ENCODE measurements at regions not wholly inside any gene's neighbourhood (a gene's known extent, or its start where the extent isn't known, plus 50 kb on each side); places are given as distances from the start of the nearest gene placed in this dataset.

DNA sequence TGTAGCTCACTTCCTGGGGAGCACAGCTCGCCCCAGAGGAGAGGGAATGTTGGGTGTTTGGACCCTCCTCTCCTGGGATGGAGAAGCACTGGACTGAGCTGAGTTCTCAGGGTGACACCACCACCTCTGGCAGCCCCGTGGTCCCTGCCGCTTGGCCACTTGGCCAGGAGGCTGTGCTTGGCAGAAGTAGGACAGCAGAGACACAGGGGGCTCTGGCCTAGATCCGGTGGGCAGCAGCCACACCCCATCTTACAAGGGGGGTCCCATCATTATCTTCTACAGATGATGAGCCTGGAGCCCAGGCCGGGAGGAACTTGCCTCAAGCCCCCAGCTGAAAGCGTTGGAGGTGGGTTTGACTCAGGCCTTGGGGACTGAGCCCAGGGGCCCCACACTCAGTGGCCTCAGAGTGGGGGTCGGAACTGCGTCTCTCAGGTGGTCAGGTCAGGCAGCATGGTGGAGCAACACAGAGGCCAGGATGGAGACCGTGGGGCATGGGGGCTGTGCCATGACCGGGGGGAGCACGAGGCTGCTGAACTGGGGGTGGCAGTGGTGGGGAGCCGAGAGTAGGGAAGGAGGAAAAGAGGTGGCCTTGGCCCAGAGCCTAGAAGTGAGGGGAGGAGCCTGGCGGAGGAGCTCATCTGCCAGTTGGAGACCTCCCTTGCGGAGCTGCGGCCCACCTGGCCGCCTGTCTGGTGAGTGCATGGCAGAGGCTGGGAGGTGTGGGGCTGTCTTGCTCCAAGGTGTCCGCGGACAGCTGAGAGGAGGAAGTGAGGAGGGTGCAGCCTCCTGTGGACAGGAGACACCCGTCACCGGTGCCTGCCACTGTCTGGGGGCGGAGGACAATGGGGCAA lies 63.6 kb upstream of the HDAC4 start:
- no peak for DNase-seq (ENCODE audit: low spot score)
- Mint-ChIP-seq H3K27me3 (ENCODE audit: insufficient read depth, low read depth) (peaks cover 2% of the 10 kb centered on the region), H3K4me1 (peaks cover 6% of the 10 kb centered on the region), H3K36me3 (no peaks in the 10 kb centered on the region), H3K4me3 (no peak overlapping the region), H3K27ac (no peak overlapping the region), H3K9me3 (peaks cover 4% of the 10 kb centered on the region)
- Histone ChIP-seq H3K27me3 (no peaks in the 10 kb centered on the region), H3K4me1 (peaks cover 10% of the 10 kb centered on the region), H3K9me3 (ENCODE audit: low read depth) (no peaks in the 10 kb centered on the region), H3K9ac (no peak overlapping the region), H3K27ac (no peak overlapping the region), H4K20me1 (ENCODE audit: low read depth) (no peaks in the 10 kb centered on the region), H3K4me2 (no peak overlapping the region), H3K79me2 (ENCODE audit: low read depth) (no peaks in the 10 kb centered on the region), H3K36me3 (no peaks in the 10 kb centered on the region), H2AFZ (replicated peaks) (no peak overlapping the region), H3F3A (ENCODE audit: low read depth) (no peaks in the 10 kb centered on the region), H3K4me3 (no peak overlapping the region)
- TF ChIP-seq, protein P1, sequence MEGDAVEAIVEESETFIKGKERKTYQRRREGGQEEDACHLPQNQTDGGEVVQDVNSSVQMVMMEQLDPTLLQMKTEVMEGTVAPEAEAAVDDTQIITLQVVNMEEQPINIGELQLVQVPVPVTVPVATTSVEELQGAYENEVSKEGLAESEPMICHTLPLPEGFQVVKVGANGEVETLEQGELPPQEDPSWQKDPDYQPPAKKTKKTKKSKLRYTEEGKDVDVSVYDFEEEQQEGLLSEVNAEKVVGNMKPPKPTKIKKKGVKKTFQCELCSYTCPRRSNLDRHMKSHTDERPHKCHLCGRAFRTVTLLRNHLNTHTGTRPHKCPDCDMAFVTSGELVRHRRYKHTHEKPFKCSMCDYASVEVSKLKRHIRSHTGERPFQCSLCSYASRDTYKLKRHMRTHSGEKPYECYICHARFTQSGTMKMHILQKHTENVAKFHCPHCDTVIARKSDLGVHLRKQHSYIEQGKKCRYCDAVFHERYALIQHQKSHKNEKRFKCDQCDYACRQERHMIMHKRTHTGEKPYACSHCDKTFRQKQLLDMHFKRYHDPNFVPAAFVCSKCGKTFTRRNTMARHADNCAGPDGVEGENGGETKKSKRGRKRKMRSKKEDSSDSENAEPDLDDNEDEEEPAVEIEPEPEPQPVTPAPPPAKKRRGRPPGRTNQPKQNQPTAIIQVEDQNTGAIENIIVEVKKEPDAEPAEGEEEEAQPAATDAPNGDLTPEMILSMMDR (IDR thresholded peaks at IDR 0.05) = no peak
- TF ChIP-seq EZH2phosphoT487 (IDR thresholded peaks at IDR 0.05) = no peak
- TF ChIP-seq EZH2 (IDR thresholded peaks at IDR 0.05) = no peak

DNA sequence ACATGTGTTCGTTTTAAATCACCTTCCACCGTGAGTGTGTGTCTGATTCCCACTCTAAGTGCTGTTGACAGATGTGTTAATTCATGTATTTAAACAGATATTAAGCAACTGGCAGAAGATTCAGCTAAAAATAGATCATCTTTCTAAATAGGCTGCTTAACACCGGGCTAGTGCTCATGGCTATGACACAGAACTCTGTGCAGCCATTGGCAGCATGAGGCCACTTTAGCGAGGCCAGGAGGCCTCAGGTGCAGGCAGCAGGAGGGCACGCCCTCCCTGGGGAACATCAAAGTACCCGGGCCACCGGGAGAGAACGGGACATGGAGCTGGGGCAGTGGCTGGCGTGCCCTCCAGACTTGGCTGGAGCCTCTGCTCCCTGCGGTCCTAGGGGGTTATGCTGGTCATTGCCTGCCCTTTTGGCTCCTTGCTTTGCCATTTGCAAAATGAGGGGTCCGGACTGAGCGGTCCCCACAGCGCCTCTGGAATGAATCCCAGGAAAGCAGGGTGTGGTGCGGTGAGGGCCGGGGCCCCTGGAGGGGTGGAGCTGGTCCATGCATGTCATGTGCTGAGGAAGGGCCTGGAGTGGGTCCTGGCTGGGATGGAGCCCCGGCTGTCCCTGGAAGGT lies 62.8 kb upstream of the HDAC4 start:
- Mint-ChIP-seq H3K27me3 (ENCODE audit: insufficient read depth, low read depth) (no peaks in the 10 kb centered on the region), H3K9me3 (peaks cover 1% of the 10 kb centered on the region), H3K4me1 (peaks cover 6% of the 10 kb centered on the region), H3K4me3 (no peak overlapping the region), H3K27ac (peak overlapping the region; percentile 88), H3K36me3 (no peaks in the 10 kb centered on the region)
- no peaks in the 10 kb centered on the region for H3K9me3 ChIP-seq (ENCODE audit: low read depth)
- no peak overlapping the region for H3K4me2 ChIP-seq
- H3K27me3 ChIP-seq = no peaks in the 10 kb centered on the region
- H3K4me1 ChIP-seq = peaks cover 10% of the 10 kb centered on the region
- H3K9ac ChIP-seq = no peak overlapping the region
- H4K20me1 ChIP-seq (ENCODE audit: low read depth) = no peaks in the 10 kb centered on the region
- TF ChIP-seq EZH2phosphoT487 (IDR thresholded peaks at IDR 0.05) (no peak), EZH2 (IDR thresholded peaks at IDR 0.05) (no peak)
- TF ChIP-seq, protein P1 (IDR thresholded peaks at IDR 0.05) = no peak
- no peaks in the 10 kb centered on the region for H3K36me3 ChIP-seq
- H3K27ac ChIP-seq = no peak overlapping the region
- no peak for DNase-seq (ENCODE audit: low spot score)
- H3K4me3 ChIP-seq = no peak overlapping the region
- H2AFZ ChIP-seq (replicated peaks) = no peak overlapping the region
- H3K79me2 ChIP-seq (ENCODE audit: low read depth) = no peaks in the 10 kb centered on the region
- H3F3A ChIP-seq (ENCODE audit: low read depth) = no peaks in the 10 kb centered on the region

DNA sequence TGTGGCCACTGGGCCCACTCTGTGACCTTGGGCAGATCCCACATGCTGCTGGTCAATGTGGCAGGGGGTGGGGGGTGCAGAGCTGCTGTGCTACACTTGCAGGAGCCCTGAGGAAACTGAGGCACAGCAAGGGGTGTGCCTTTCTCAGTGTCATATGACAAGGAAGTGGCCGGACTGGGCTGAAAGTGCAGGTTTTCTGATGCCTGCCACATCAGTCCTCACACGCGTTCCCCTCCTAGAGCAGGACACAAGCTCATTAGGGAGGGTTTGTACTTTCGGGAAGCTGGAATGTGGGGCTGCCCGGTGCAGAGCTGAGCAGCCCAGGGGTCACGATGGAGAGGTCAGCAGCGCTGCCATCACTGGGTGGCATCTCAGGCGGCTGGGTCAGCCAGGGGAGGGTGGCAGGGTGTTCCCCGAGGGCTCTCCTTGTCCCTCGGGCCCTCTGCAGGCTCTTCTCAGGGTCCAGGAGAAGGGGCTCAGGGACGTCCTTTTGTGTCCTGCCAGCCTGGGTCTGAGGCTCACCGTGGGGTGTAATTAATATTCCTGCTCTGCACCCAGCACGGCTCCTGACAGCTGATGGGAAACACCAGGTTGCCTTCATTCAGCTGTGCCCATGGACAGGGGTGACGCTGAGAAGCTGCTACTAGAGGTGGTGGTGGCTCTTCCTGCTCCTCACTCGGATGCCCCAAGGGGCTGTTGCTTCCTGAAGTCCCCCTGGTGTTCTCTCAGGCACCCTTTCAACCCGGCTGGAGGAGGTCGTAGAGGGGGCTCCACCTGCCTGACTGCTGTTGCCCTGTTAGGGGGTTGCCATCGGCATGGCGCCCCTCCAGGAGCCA lies 62.1 kb upstream of the HDAC4 start:
- Mint-ChIP-seq H3K36me3 (no peaks in the 10 kb centered on the region), H3K9me3 (peaks cover 1% of the 10 kb centered on the region), H3K27me3 (ENCODE audit: insufficient read depth, low read depth) (no peaks in the 10 kb centered on the region), H3K4me1 (peaks cover 9% of the 10 kb centered on the region), H3K4me3 (no peak overlapping the region), H3K27ac (no peak overlapping the region)
- H3K79me2 ChIP-seq (ENCODE audit: low read depth) = no peaks in the 10 kb centered on the region
- no peak for TF ChIP-seq EZH2 (IDR thresholded peaks at IDR 0.05)
- no peak for TF ChIP-seq EZH2phosphoT487 (IDR thresholded peaks at IDR 0.05)
- TF ChIP-seq, protein P1 (IDR thresholded peaks at IDR 0.05) = no peak
- no peaks in the 10 kb centered on the region for H3F3A ChIP-seq (ENCODE audit: low read depth)
- H3K4me1 ChIP-seq = peaks cover 10% of the 10 kb centered on the region
- H3K4me3 ChIP-seq = no peak overlapping the region
- no peaks in the 10 kb centered on the region for H3K27me3 ChIP-seq
- H3K27ac ChIP-seq = no peak overlapping the region
- H3K4me2 ChIP-seq = no peak overlapping the region
- no peak overlapping the region for H2AFZ ChIP-seq (replicated peaks)
- no peak for DNase-seq (ENCODE audit: low spot score)
- H3K36me3 ChIP-seq = no peaks in the 10 kb centered on the region
- no peak overlapping the region for H3K9ac ChIP-seq
- H3K9me3 ChIP-seq (ENCODE audit: low read depth) = no peaks in the 10 kb centered on the region
- H4K20me1 ChIP-seq (ENCODE audit: low read depth) = no peaks in the 10 kb centered on the region

Measured in neural progenitor cell (in vitro differentiated cells).